Activated CD4-positive, alpha-beta T cell treated with anti-CD3 and anti-CD28 coated beads, Interleukin-2, Interleukin-6, amounts not matched to agents 100 ng/mL and 50 ng/mL, durations not matched to agents 16 hours and 8 hours (primary cell): ENCODE measurements at regions not wholly inside any gene's neighbourhood (a gene's known extent, or its start where the extent isn't known, plus 50 kb on each side); places are given as distances from the start of the nearest gene placed in this dataset.

Experiments
- DNase-seq: peaks from one replicate; pipeline ENCODE4 v3.0.0-alpha.2; 2020

GRCh38 chr16:35931722-35932121, 2472.3 kb downstream of the TP53TG3F start:
- DNase-seq, result no peak
